ENCODE measurements at regions not wholly inside any gene's neighbourhood (a gene's known extent, or its start where the extent isn't known, plus 50 kb on each side); places are given as distances from the start of the nearest gene placed in this dataset.
"Not testable (repeated sequence)": the region's sequence is repeated elsewhere in the genome, so short reads cannot be mapped to it uniquely, and the experiment has no call there.

DNA sequence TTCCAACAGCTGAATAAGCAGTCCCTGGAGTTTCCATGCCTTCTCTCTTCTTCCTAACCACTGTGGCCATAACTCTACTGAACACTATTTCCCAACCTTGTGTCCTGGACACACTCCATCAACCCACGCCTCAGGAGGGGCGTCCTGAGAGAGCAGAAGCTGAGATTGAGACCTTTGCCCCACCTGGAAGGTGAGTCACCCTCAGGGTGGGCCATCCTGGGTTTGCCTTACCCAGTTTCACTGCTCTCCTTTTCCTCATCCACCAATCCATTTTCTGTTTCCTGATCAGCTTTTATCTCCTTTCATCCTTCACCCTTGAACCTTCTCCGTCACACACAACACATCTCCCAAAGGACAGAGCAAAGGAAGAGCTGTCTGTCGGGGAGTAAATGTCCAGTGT lies 91.4 kb downstream of the TMEM130 start:
- DNase-seq, result no peak

DNA sequence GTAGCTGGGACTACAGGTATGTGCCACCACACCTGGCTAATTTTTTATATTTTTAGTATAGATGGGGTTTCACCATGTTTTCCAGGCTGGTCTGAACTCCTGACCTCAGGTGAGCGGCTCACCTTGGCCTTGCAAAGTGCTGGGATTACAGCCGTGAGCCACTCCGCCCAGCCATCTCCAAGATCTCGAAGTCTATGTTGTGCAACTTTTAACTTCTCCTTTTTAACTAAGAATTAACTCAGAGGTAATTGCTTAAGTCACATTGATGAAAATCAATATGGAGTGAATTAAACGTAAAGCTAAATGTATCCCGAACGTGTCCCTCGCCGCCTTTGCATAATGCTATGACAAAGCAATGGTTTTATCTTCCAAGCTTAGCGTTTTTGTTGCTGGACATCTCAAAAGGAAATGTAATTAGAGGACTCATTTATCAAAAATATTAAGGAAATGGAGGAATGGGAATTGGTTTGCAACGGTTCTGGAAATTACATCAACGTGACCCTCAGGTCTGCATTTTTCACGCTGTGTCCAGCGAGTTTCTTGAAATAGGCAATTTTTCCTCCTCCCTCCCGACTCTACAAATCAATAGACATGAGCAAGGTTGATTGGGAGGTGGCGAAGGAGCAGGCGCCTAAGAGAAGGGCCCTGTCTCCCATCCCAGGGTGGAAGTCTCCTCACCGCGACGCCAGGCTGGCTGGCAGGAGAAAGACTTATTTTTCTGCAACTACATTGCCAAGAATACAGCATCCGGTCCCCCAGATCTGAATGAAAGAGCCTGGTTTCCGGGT lies 89.8 kb downstream of the TMEM130 start:
- DNase-seq, result no peak

- no peak for DNase-seq
These were observed 85.5 kb downstream of the TMEM130 start for GRCh38 chr7:98784216-98784785.

- DNase-seq, result no peak
These were observed 83.8 kb downstream of the TMEM130 start for GRCh38 chr7:98785929-98786571.

GRCh38 chr7:98788966-98789365 lies 80.8 kb downstream of the TMEM130 start:
- no peak for DNase-seq

GRCh38 chr7:98794453-98794852 lies 75.4 kb downstream of the TMEM130 start:
- not testable (repeated sequence) for DNase-seq

DNA sequence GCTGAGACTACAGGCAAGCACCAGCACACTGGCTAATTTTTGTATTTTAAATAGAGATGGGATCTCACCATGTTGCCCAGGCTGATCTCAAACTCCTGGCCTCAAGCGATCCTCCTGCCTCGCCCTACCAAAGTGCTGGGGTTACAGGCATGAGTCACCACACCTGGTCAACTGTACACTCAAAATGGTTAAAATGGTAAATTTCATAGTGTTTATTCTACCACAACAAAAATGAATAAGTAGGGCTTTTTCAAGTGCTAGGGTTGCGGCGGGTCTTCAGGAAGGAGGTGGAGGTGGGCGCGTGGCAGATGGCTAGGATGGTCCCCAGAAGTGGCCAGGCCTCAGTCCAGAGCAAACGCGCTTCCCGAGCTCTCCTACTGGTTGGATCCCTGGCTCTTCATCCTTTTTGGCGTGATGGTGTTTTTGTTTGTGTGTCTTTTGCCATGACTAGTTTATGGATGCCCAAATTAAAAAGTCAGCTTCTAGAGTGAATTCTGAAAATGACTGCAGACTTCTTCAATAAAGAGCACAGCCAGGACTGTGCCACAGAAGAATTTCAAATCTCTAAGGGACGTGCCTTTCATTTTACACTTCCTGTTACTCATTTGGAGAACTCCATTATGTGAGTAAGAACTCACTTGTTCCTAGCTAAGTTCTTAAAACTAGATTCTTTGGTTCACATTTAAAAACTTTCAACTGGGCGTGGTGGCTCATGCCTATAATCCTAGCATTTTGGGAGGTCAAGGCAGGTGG lies 73.9 kb downstream of the TMEM130 start:
- DNase-seq, result no peak

Data from eye (tissue), 1 donor.